CD14-positive monocyte (primary cell): ENCODE measurements at regions not wholly inside any gene's neighbourhood (a gene's known extent, or its start where the extent isn't known, plus 50 kb on each side); places are given as distances from the start of the nearest gene placed in this dataset.
"Not testable (repeated sequence)": the region's sequence is repeated elsewhere in the genome, so short reads cannot be mapped to it uniquely, and the experiment has no call there.

ENCODE experiments used
- DNase-seq, 3 donors: peaks; one replicate each; pipeline ENCODE4 v3.0.0-alpha.2; 2011 to 2022
- H2AFZ ChIP-seq: 2 replicates; pipeline ENCODE4 v1.6.0; 2012; ENCODE audit warnings: mild to moderate bottlenecking, low read depth, low read length, inconsistent platforms; ENCODE audit not compliant: insufficient read depth, poor library complexity, severe bottlenecking
- H3K27ac ChIP-seq, 2 donors: 1 replicate in 1 of 2; 2 replicates in 1 of 2; pipeline ENCODE4 v1.5.1; 2012 to 2013; ENCODE audit warnings: low read length in 2 of 2, control low read depth in 1 of 2, inconsistent platforms in 1 of 2, low read depth in 1 of 2, mild to moderate bottlenecking in 1 of 2
- H3K27me3 ChIP-seq, 2 donors: one replicate each; pipeline versions ENCODE4 v1.6.0 to v1.6.1; 2011 to 2013; ENCODE audit warnings: low read length in 2 of 2; ENCODE audit not compliant: control insufficient read depth in 2 of 2, insufficient read depth in 2 of 2
- H3K36me3 ChIP-seq, 2 donors: replicated peaks in 1 of 2; 1 replicate in 1 of 2; 2 replicates in 1 of 2; pipeline versions ENCODE4 v1.5.1 to v1.6.1; 2012 to 2013; ENCODE audit warnings: low read length in 2 of 2, control low read depth in 1 of 2, inconsistent platforms in 1 of 2, mild to moderate bottlenecking in 1 of 2; ENCODE audit not compliant: insufficient read depth in 2 of 2, control insufficient read depth in 1 of 2
- H3K4me1 ChIP-seq, 2 donors: 1 replicate in 1 of 2; 2 replicates in 1 of 2; pipeline versions ENCODE4 v1.5.1 to v1.6.1; 2012 to 2013; ENCODE audit warnings: low read length in 2 of 2, control low read depth in 1 of 2, inconsistent platforms in 1 of 2, mild to moderate bottlenecking in 1 of 2, moderate library complexity in 1 of 2; ENCODE audit not compliant: insufficient read depth in 2 of 2, control insufficient read depth in 1 of 2
- H3K4me2 ChIP-seq: replicated peaks from 2 replicates; pipeline ENCODE3; 2012; ENCODE audit warnings: low read length, moderate library complexity, mild to moderate bottlenecking; ENCODE audit not compliant: poor library complexity, severe bottlenecking; ENCODE audit errors: extremely low read depth
- H3K4me3 ChIP-seq, 3 experiments: fragments of 200-600 bp in 1 of 3; sonication (generic) in 1 of 3; replicated peaks in 1 of 3; 1 replicate in 2 of 3; 2 replicates in 1 of 3; pipeline ENCODE4 v1.5.1; 2011 to 2013; ENCODE audit warnings: low read length in 3 of 3, mild to moderate bottlenecking in 3 of 3, control low read depth in 2 of 3, low read depth in 2 of 3, inconsistent platforms in 1 of 3, moderate library complexity in 1 of 3
- H3K79me2 ChIP-seq: 2 replicates; pipeline ENCODE4 v1.6.0; 2012; ENCODE audit warnings: mild to moderate bottlenecking, control low read depth, inconsistent platforms, low read length, moderate library complexity; ENCODE audit not compliant: insufficient read depth
- H3K9ac ChIP-seq: 2 replicates; pipeline ENCODE4 v1.6.0; 2017; ENCODE audit warnings: low read length, mild to moderate bottlenecking; ENCODE audit not compliant: insufficient read depth, poor library complexity, severe bottlenecking
- H3K9me3 ChIP-seq, 2 donors: replicated peaks in 1 of 2; 1 replicate in 1 of 2; 2 replicates in 1 of 2; pipeline versions ENCODE4 v1.5.1 to v1.6.1; 2012 to 2013; ENCODE audit warnings: low read length in 2 of 2, control low read depth in 1 of 2; ENCODE audit not compliant: control insufficient read depth in 1 of 2, insufficient read depth in 1 of 2
- H4K20me1 ChIP-seq: 2 replicates; pipeline ENCODE4 v1.6.0; 2012; ENCODE audit warnings: mild to moderate bottlenecking, low read length, control low read depth, moderate library complexity; ENCODE audit not compliant: insufficient read depth
- H3K27ac Mint-ChIP-seq, 7 donors: one replicate each; pipeline ENCODE4 v1.8.0; 2020; ENCODE audit warnings: mild to moderate bottlenecking in 7 of 7, mixed read lengths in 7 of 7, moderate library complexity in 6 of 7, inconsistent platforms in 2 of 7
- H3K27me3 Mint-ChIP-seq, 3 donors: one replicate each; pipeline ENCODE4 v1.8.0; 2021 to 2022; ENCODE audit warnings: low read depth in 3 of 3, mild to moderate bottlenecking in 3 of 3, mixed read lengths in 3 of 3, moderate library complexity in 3 of 3, inconsistent platforms in 1 of 3
- H3K36me3 Mint-ChIP-seq, 2 donors: one replicate each; pipeline ENCODE4 v1.8.0; 2020; ENCODE audit warnings: mixed read lengths in 2 of 2, inconsistent platforms in 1 of 2, mild to moderate bottlenecking in 1 of 2
- H3K4me1 Mint-ChIP-seq: one replicate; pipeline ENCODE4 v1.8.0; 2020; ENCODE audit warnings: mild to moderate bottlenecking, mixed read lengths
- H3K4me3 Mint-ChIP-seq, 2 donors: one replicate each; pipeline ENCODE4 v1.8.0; 2020; ENCODE audit warnings: mild to moderate bottlenecking in 2 of 2, mixed read lengths in 2 of 2, moderate library complexity in 1 of 2
- H3K9me3 Mint-ChIP-seq, 7 donors: one replicate each; pipeline ENCODE4 v1.8.0; 2020 to 2022; ENCODE audit warnings: mixed read lengths in 7 of 7, mild to moderate bottlenecking in 6 of 7, moderate library complexity in 6 of 7, inconsistent platforms in 2 of 7
- WGBS: methylation state at CpG from one replicate; pipeline ENCODE4 v1.1.5; 2013; ENCODE audit warnings: missing lambda C conversion rate; ENCODE audit not compliant: insufficient coverage; 5-methylcytosine and 5-hydroxymethylcytosine counted together
- intact Hi-C, 2 donors: fragments of 100-400 bp; cut with micrococcal nuclease; formaldehyde crosslinking; loops; one replicate each; pipeline versions ENCODE4 v1.15.0 to v1.15.1; 2023

GRCh38 chr1:143326662-143327061, 645.1 kb downstream of the FAM72C start:
- H3K9me3 ChIP-seq, H3K9ac ChIP-seq, intact Hi-C loops, H4K20me1 ChIP-seq, H3K4me1 Mint-ChIP-seq, H3K27ac ChIP-seq, H3K4me3 Mint-ChIP-seq, H3K27me3 ChIP-seq, H3K79me2 ChIP-seq, H3K36me3 Mint-ChIP-seq, H3K4me3 ChIP-seq, H3K9me3 Mint-ChIP-seq, H3K27ac Mint-ChIP-seq, DNase-seq, H3K36me3 ChIP-seq, H3K4me2 ChIP-seq, H3K4me1 ChIP-seq, H2AFZ ChIP-seq, H3K27me3 Mint-ChIP-seq: not testable (repeated sequence)
- WGBS = no CpG with 5 or more reads among the region's 34 CpGs

DNA sequence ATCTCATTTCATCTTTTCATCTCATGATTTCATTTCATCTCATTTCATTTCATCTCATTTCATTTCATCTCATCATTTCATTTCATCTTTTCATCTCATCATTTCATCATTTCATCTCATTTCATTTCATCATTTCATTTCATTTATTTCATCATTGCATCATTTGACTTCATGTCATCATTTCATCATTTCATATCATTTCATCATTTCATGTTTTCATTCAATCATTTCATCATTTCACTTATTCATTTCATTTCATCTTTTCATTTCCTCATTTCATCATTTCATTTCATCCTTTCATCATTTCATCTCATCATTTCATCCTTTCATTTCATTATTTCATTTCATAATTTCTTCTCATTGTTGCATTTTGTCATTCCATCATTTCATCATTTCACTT, 660.6 kb downstream of the FAM72C start:
- H3K36me3 Mint-ChIP-seq, H3K9ac ChIP-seq, DNase-seq, H2AFZ ChIP-seq, H3K4me1 ChIP-seq, H3K4me1 Mint-ChIP-seq, intact Hi-C loops, H3K27me3 ChIP-seq, H3K4me2 ChIP-seq, H3K27ac Mint-ChIP-seq, H3K36me3 ChIP-seq, H3K4me3 ChIP-seq, H3K9me3 ChIP-seq, H4K20me1 ChIP-seq, H3K27ac ChIP-seq, H3K79me2 ChIP-seq: not testable (repeated sequence)
- Mint-ChIP-seq H3K27me3 (peaks cover 0 to 10% (median 8%) of the 10 kb centered on the region in 3 donors), H3K4me3 (peak overlapping the region in 1 of 2 donors; percentile 69), H3K9me3 (peaks cover 8 to 11% (median 10%) of the 10 kb centered on the region in 7 donors)
